ENCODE measurements at regions not wholly inside any gene's neighbourhood (a gene's known extent, or its start where the extent isn't known, plus 50 kb on each side); places are given as distances from the start of the nearest gene placed in this dataset.

- no peaks in the 10 kb centered on the region for H3K27me3 Mint-ChIP-seq (ENCODE audit: unreplicated experiment)
- no peaks in the 10 kb centered on the region for H3K36me3 Mint-ChIP-seq (ENCODE audit: low read depth, unreplicated experiment)
- no peak for TF ChIP-seq CTCF (IDR thresholded peaks at IDR 0.05; ENCODE audit: unreplicated experiment)
- H3K4me1 Mint-ChIP-seq (ENCODE audit: unreplicated experiment): no peaks in the 10 kb centered on the region
- H3K27ac Mint-ChIP-seq (ENCODE audit: unreplicated experiment): no peak overlapping the region
- no peak overlapping the region for H3K4me3 Mint-ChIP-seq (ENCODE audit: unreplicated experiment)
- no peaks in the 10 kb centered on the region for H3K9me3 Mint-ChIP-seq (ENCODE audit: unreplicated experiment)
- no peak for DNase-seq (ENCODE audit: low spot score)
These were observed 545.9 kb upstream of the MIR17HG start for GRCh38 chr13:90801621-90802020.

- Mint-ChIP-seq H3K4me3 (ENCODE audit: unreplicated experiment) (no peak overlapping the region), H3K36me3 (ENCODE audit: low read depth, unreplicated experiment) (no peaks in the 10 kb centered on the region), H3K27me3 (ENCODE audit: unreplicated experiment) (no peaks in the 10 kb centered on the region), H3K27ac (ENCODE audit: unreplicated experiment) (no peak overlapping the region), H3K9me3 (ENCODE audit: unreplicated experiment) (no peaks in the 10 kb centered on the region), H3K4me1 (ENCODE audit: unreplicated experiment) (no peaks in the 10 kb centered on the region)
- no peak for TF ChIP-seq CTCF (IDR thresholded peaks at IDR 0.05; ENCODE audit: unreplicated experiment)
- DNase-seq (ENCODE audit: low spot score): no peak
These were observed 544.3 kb upstream of the MIR17HG start for GRCh38 chr13:90803210-90803609.

GRCh38 chr13:90806016-90806615, 541.4 kb upstream of the MIR17HG start:
- H3K27me3 Mint-ChIP-seq (ENCODE audit: unreplicated experiment): no peaks in the 10 kb centered on the region
- H3K4me1 Mint-ChIP-seq (ENCODE audit: unreplicated experiment): no peaks in the 10 kb centered on the region
- H3K27ac Mint-ChIP-seq (ENCODE audit: unreplicated experiment): no peak overlapping the region
- H3K9me3 Mint-ChIP-seq (ENCODE audit: unreplicated experiment): no peaks in the 10 kb centered on the region
- no peaks in the 10 kb centered on the region for H3K36me3 Mint-ChIP-seq (ENCODE audit: low read depth, unreplicated experiment)
- no peak for TF ChIP-seq CTCF (IDR thresholded peaks at IDR 0.05; ENCODE audit: unreplicated experiment)
- DNase-seq (ENCODE audit: low spot score): no peak
- H3K4me3 Mint-ChIP-seq (ENCODE audit: unreplicated experiment): no peak overlapping the region

GRCh38 chr13:90806892-90807291, 540.6 kb upstream of the MIR17HG start:
- no peak for DNase-seq (ENCODE audit: low spot score)
- H3K9me3 Mint-ChIP-seq (ENCODE audit: unreplicated experiment): no peaks in the 10 kb centered on the region
- no peak for TF ChIP-seq CTCF (IDR thresholded peaks at IDR 0.05; ENCODE audit: unreplicated experiment)
- H3K4me3 Mint-ChIP-seq (ENCODE audit: unreplicated experiment): no peak overlapping the region
- H3K4me1 Mint-ChIP-seq (ENCODE audit: unreplicated experiment): no peaks in the 10 kb centered on the region
- no peak overlapping the region for H3K27ac Mint-ChIP-seq (ENCODE audit: unreplicated experiment)
- H3K36me3 Mint-ChIP-seq (ENCODE audit: low read depth, unreplicated experiment): no peaks in the 10 kb centered on the region
- no peaks in the 10 kb centered on the region for H3K27me3 Mint-ChIP-seq (ENCODE audit: unreplicated experiment)

GRCh38 chr13:90808838-90809237, 538.6 kb upstream of the MIR17HG start:
- no peaks in the 10 kb centered on the region for H3K27me3 Mint-ChIP-seq (ENCODE audit: unreplicated experiment)
- no peak for DNase-seq (ENCODE audit: low spot score)
- H3K4me1 Mint-ChIP-seq (ENCODE audit: unreplicated experiment): no peaks in the 10 kb centered on the region
- TF ChIP-seq CTCF (IDR thresholded peaks at IDR 0.05; ENCODE audit: unreplicated experiment): no peak
- H3K9me3 Mint-ChIP-seq (ENCODE audit: unreplicated experiment): no peaks in the 10 kb centered on the region
- H3K36me3 Mint-ChIP-seq (ENCODE audit: low read depth, unreplicated experiment): no peaks in the 10 kb centered on the region
- H3K4me3 Mint-ChIP-seq (ENCODE audit: unreplicated experiment): no peak overlapping the region
- no peak overlapping the region for H3K27ac Mint-ChIP-seq (ENCODE audit: unreplicated experiment)
